ENCODE measurements at regions not wholly inside any gene's neighbourhood (a gene's known extent, or its start where the extent isn't known, plus 50 kb on each side); places are given as distances from the start of the nearest gene placed in this dataset.

GRCh38 chr1:229778794-229779193 is 152.7 kb downstream of the URB2 start:
- in situ Hi-C loops (cut with HindIII; ENCODE audit: low pct_unique_long_range_greater_than_20kb, low sequenced_read_pairs): no loop called here
- no peak for DNase-seq (ENCODE audit: low read depth in 1 of 2, low spot score in 1 of 2)
- no peak for TF ChIP-seq JUND (IDR thresholded peaks at IDR 0.05; ENCODE audit: low read depth)

DNA sequence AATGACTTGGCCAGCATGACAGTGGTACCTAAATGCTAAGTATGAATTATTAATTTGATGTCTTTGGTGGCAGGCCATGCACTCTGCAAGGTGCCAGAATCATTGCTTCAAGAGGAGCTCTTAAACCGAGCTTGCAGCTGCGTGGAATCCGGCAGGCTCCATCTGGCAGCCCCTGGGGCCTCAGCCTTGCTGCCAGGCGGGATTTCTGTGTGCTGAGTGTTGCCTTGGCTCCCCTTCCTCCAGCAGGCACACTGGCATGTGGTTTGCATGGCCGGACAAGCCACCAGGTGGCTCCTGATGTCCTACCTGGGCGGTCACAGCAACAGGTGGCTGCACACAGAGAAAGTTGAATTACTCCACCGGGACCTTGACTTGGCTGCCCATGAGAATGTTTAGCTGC is 155.4 kb downstream of the URB2 start:
- in situ Hi-C loops (cut with HindIII; ENCODE audit: low pct_unique_long_range_greater_than_20kb, low sequenced_read_pairs): no loop called here
- DNase-seq (ENCODE audit: low read depth in 1 of 2, low spot score in 1 of 2): peak; percentile 50 to 77
- TF ChIP-seq JUND (IDR thresholded peaks at IDR 0.05; ENCODE audit: low read depth): no peak

DNA sequence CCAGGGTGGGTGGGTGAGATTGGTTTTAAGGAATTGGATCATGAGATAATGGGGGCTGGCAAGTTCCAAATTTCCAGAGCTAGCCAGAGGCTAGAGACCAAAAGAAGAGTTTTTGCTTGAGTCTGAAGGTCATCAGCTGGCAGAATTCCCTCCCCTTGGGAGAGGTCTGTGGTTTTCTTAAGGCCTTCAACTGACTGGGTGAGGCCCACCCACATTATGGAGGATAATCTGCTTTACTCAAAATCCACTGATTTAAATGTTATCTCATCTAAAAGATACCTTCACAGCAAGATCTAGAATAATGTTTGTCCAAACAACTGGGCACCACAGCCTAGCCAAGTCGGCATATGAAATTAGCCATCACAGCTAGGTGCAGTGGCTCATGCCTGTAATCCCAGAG is 156.4 kb downstream of the URB2 start:
- in situ Hi-C loops (cut with HindIII; ENCODE audit: low pct_unique_long_range_greater_than_20kb, low sequenced_read_pairs): no loop called here
- no peak for DNase-seq (ENCODE audit: low read depth in 1 of 2, low spot score in 1 of 2)
- TF ChIP-seq JUND (IDR thresholded peaks at IDR 0.05; ENCODE audit: low read depth): no peak

- in situ Hi-C loops (cut with HindIII; ENCODE audit: low pct_unique_long_range_greater_than_20kb, low sequenced_read_pairs): no loop called here
- TF ChIP-seq JUND (IDR thresholded peaks at IDR 0.05; ENCODE audit: low read depth): no peak
- no peak for DNase-seq (ENCODE audit: low read depth in 1 of 2, low spot score in 1 of 2)
Measured at GRCh38 chr1:229784834-229785233, 158.8 kb downstream of the URB2 start.

GRCh38 chr1:229786974-229787610 is 161.0 kb downstream of the URB2 start:
- no peak for DNase-seq (ENCODE audit: low read depth in 1 of 2, low spot score in 1 of 2)
- no peak for TF ChIP-seq JUND (IDR thresholded peaks at IDR 0.05; ENCODE audit: low read depth)
- in situ Hi-C loops (cut with HindIII; ENCODE audit: low pct_unique_long_range_greater_than_20kb, low sequenced_read_pairs): no loop called here

DNA sequence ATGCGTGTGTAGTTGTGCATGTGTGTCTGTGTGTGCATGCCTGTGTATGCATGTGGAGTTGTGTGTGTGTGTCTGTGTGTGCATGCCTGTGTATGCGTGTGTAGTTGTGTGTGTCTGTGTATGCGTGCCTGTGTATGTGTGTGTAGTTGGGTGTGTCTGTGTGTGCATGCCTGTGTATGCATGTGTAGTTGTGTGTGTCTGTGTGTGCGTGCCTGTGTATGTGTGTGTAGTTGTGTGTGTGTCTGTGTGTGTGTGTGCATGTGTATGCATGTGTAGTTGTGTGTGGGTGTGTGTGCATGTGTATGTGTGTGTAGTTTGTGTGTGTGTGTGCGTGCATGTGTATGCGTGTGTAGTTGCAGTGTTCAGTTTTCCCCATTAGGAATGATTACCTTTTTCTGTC is 162.0 kb downstream of the URB2 start:
- no peak for DNase-seq (ENCODE audit: low read depth in 1 of 2, low spot score in 1 of 2)
- no peak for TF ChIP-seq JUND (IDR thresholded peaks at IDR 0.05; ENCODE audit: low read depth)
- in situ Hi-C loops (cut with HindIII; ENCODE audit: low pct_unique_long_range_greater_than_20kb, low sequenced_read_pairs): no loop called here

GRCh38 chr1:229792012-229792975 is 166.2 kb downstream of the URB2 start:
- in situ Hi-C loops (cut with HindIII; ENCODE audit: low pct_unique_long_range_greater_than_20kb, low sequenced_read_pairs): no loop called here
- no peak for DNase-seq (ENCODE audit: low read depth in 1 of 2, low spot score in 1 of 2)
- no peak for TF ChIP-seq JUND (IDR thresholded peaks at IDR 0.05; ENCODE audit: low read depth)

- DNase-seq (ENCODE audit: low read depth in 1 of 2, low spot score in 1 of 2): no peak
- in situ Hi-C loops (cut with HindIII; ENCODE audit: low pct_unique_long_range_greater_than_20kb, low sequenced_read_pairs): no loop called here
Measured at GRCh38 chr1:229793488-229793887, 167.4 kb downstream of the URB2 start.

DNA sequence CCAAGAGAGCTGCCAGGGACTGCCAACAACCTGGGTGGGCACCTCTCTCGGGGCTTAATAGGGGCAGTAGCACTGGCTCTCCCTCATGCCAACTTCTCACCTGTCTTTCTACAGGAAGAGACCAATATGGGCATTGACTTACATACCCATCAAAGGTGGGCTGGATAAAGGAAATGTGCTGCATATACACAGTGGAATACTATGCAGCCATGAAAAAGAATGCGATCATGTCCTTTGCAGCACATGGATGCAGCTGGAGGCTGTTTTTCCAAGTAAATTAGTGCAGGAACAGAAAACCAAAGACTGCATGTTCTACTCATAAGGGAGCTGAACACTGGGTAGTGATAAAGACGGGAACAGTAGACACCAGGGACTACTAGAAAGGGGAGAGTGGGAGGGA is 172.5 kb downstream of the URB2 start:
- no peak for DNase-seq (ENCODE audit: low read depth in 1 of 2, low spot score in 1 of 2)
- TF ChIP-seq JUND (IDR thresholded peaks at IDR 0.05; ENCODE audit: low read depth): no peak
- in situ Hi-C loops (cut with HindIII; ENCODE audit: low pct_unique_long_range_greater_than_20kb, low sequenced_read_pairs): no loop called here

More at GRCh38 chr1:229793488-229793887, 167.4 kb downstream of the URB2 start:
- no peak for TF ChIP-seq JUND (IDR thresholded peaks at IDR 0.05; ENCODE audit: low read depth)

GRCh38 chr1:229803626-229804217 is 177.7 kb downstream of the URB2 start:
- in situ Hi-C loops (cut with HindIII; ENCODE audit: low pct_unique_long_range_greater_than_20kb, low sequenced_read_pairs): no loop called here
- TF ChIP-seq JUND (IDR thresholded peaks at IDR 0.05; ENCODE audit: low read depth): no peak
- DNase-seq (ENCODE audit: low read depth in 1 of 2, low spot score in 1 of 2): peak; percentile 52 to 74

GRCh38 chr1:229808272-229808671 is 182.2 kb downstream of the URB2 start:
- TF ChIP-seq JUND (IDR thresholded peaks at IDR 0.05; ENCODE audit: low read depth): no peak
- no peak for DNase-seq (ENCODE audit: low read depth in 1 of 2, low spot score in 1 of 2)
- in situ Hi-C loops (cut with HindIII; ENCODE audit: low pct_unique_long_range_greater_than_20kb, low sequenced_read_pairs): no loop called here

DNA sequence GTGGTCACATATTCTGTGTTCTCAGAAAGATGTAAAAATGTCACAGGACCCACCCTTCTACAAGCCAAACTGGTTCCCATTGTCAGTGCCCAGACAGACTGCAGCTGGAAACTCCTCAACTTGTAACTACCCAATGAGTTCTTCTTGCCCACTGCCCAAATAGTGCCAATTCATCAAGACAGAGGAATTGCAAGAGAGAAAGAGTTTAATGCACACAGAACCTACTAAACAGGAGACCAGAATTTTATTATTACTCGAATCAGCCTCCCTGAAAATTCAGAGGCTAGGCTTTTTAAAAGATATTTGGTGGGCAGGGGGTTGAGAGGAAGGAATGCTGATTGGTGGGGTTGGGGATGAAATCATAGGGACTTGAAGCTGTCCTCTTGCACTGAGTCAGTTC is 184.1 kb downstream of the URB2 start:
- no peak for DNase-seq (ENCODE audit: low read depth in 1 of 2, low spot score in 1 of 2)
- in situ Hi-C loops (cut with HindIII; ENCODE audit: low pct_unique_long_range_greater_than_20kb, low sequenced_read_pairs): no loop called here
- no peak for TF ChIP-seq JUND (IDR thresholded peaks at IDR 0.05; ENCODE audit: low read depth)

DNA sequence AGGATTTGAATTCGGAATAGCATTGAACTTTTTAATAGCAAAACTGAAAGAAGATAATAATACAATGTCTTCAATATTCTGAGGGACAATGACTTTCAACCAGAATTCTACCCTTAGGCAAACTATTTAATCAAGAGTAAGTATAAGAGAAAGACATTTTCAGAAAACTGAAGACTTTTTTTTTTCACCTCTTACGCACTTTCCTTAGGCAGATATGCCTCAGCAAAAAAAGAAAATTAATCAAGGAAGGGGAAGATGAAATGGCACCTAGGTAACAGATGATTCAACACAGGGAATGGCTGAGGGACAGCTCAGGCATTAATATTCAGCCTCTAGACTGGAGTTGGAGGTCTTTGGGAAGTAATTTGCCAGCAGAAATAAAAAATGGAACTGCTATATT is 184.9 kb downstream of the URB2 start:
- TF ChIP-seq JUND (IDR thresholded peaks at IDR 0.05; ENCODE audit: low read depth): no peak
- in situ Hi-C loops (cut with HindIII; ENCODE audit: low pct_unique_long_range_greater_than_20kb, low sequenced_read_pairs): no loop called here
- DNase-seq (ENCODE audit: low read depth in 1 of 2, low spot score in 1 of 2): no peak
